GM19397 (cell line): ENCODE measurements at regions not wholly inside any gene's neighbourhood (a gene's known extent, or its start where the extent isn't known, plus 50 kb on each side); places are given as distances from the start of the nearest gene placed in this dataset.

Experiments
- ATAC-seq: cut with Tn5 transposase; IDR thresholded peaks from one replicate; pipeline ENCODE4 v1.9.1; 2021; ENCODE audit warnings: mild to moderate bottlenecking, moderate library complexity; ENCODE audit not compliant: unreplicated experiment

DNA sequence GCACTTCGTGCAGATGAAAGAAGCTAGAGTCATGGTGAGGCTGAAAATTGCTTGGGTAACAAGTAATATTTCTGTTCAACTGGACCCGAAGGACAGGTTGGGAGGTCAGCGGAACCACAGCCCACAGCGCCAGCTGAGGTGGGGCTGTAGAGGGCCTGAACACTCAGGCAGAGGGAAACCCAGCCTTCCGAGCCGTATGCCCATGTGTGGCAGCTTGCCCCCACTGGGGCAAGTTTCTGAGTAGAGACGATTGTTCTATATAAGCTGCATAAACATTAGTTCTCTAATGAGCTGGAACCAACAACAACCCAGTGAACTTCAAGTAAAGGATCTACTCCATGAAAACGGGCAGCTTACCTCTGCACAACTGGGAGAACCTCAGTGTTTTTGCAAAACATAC lies 58.4 kb upstream of the TNS3 start:
- ATAC-seq: no peak

DNA sequence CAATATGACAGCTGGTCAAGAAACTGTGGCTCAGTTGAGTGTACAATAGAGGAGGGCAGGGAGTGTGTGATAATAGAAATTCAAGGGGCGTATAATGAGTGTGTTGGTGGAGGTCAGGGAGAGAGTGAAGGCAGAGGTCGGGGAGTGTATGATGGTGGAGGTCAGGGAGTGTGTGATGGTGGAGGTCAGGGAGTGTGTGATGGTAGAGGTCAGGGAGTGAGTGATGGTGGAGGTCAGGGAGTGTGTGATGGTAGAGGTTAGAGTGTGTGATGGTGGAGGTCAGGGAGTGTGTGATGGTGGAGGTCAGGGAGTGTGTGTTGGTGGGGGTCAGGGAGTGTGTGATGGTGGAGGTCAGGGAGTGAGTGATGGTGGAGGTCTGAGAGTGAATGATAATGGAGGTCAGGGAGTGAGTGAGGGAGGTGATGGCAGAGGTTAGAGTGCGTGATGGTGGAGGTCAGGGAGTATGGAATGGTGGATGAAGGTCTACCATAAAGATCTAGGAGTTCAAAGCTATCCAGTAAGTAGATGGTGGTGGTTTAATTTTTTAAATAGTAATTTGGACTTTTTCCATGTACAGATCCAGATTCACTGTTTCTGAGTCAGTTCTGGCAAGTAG lies 57.7 kb upstream of the TNS3 start:
- ATAC-seq: no peak

DNA sequence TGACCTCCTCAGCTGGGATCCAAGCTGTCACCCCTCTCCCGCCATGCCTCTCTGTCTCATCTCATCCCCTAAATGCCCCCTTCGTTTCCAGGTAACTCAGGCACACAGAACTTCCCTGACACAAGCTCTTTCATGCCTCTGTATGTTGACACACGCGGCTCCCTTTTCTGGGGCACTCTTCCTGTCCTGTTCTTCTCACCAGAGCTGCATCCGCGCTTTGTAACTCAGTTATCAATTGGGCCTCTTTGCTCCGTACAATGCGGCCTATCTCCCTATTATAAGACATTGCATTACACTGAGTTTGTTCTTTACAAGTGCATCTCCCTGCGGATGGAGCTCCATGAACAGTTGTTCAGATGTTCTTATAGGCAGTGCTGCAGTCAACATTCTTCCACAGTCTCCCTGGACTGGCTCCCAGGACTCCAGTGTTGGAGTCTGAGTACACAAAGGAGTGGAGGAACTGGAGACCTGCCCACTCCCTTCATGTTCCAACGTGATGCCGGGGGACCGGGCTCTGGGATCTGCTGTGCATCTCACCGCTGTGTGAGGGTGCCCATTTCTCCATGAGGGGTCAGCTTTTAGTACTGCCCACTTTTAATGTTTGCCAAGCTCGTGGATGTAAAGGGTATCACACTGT lies 56.9 kb upstream of the TNS3 start:
- no peak for ATAC-seq

DNA sequence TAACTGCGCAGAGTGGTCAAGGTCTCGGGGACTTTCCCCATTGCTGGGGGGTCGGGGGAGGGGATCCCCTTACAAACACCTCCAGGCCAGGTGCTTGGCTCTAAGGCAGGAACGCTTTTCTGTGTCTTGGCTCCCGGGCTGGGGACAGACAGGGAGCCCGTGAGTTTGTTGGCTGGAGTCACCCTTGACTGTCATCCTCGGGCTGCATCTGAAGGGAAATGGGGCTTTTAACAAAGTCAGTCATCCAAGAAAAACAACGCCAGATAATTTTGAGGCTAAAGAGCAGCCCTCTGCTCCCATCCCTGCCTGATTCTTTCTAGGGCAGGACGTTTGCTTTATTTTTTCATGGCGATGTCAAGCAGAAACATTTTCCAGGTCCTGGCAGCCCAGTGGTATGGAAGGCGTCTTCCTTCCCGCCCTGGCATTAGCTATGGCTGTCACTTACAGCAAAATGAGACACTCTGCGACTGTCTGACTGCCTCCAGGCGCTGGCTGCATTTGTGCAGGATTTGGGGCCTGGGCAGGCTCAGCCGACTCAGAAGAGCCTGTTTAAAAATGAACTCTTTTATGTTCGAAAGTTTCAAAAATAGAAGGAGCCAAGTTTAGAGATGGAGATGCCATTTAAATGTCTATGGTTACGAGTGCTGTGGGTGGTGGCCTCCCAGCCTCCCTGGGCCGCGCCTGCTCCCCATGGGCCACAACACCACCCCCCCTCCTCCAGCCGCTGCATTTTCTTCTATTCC lies 54.7 kb upstream of the TNS3 start:
- no peak for ATAC-seq

DNA sequence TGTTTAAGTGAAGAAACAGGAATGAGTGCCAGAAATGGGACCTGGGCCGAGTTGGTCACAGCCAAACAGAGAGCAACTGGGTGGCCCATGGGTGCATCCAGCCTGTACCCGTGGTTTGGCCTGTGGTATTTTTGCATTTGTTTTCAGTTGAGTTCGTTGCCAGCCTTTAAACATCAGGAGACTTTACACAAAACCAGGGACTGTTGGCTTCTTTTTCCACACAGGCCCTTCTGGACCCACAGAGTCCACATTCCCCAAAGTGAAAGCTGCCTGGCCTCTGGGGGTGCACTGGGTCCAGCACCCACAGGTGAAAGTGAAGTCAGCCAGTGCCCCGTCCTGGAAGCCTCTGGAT lies 54.1 kb upstream of the TNS3 start:
- no peak for ATAC-seq

DNA sequence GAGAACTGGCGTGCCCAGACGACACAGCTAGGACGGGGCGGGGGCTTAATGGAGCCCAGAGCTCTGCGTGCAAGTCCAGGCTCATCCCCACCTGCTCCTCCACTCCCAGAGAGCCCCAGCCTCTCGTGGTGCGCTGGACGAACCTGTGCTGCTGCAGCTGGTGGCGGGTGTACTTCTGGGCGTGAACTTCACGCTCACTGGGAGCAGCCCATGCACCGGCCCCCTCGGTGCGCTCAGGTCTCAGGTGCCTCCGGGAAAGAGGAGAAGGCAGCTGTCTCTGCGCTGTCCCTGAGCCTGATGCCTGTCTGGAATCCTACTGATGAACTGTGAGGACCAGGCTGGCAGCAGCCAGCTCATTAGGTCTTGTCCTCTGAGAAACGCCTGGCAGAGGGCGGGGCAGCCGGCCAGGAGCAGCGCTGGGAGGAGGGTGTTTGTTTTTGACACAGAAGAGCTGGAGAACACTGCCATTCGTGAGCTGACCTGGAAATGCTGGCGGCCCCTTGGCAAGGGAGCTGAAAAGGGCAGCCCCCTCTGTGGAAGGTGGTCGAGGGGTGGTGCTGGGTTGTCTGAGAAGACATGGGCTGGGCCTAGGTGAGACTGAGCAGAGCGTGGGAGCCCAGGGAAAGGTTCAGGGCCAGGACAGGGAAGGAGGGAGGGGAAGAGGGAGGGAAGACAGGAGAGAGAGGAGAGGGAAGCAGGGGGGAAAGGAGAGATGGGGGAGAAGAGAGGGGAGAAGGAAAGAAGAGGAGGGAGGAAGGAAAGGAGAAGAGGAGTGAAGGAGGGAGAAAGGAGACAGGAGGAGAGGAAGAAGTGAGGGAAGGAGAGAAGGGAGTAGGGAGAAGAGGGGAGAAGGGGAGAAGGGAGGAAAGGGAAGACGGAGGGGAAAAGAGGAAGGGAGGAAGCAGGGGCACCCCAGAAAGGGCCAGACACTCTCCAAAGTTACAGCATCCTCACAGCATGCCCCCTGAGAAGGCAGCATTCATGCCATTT lies 53.5 kb upstream of the TNS3 start:
- no peak for ATAC-seq

DNA sequence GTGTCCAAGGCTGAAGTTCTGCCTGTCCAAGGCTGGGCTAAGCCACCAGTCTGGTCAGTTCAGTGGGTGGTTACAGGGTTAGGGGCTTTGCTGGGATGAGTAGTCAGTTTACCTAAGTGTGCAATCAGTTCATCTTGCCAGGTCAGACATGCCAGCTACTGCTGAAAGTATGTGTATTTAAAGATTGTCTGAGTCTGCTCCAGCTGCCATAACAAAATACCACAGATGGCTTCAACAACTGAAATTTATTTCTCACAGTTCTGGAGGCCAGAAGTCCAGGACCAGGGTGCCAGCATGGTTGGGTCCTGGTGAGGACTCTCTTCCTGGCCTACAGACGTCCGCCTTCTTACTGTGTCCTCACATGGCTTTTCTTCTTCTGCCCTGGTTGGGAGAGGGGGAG lies 52.4 kb upstream of the TNS3 start:
- no peak for ATAC-seq

DNA sequence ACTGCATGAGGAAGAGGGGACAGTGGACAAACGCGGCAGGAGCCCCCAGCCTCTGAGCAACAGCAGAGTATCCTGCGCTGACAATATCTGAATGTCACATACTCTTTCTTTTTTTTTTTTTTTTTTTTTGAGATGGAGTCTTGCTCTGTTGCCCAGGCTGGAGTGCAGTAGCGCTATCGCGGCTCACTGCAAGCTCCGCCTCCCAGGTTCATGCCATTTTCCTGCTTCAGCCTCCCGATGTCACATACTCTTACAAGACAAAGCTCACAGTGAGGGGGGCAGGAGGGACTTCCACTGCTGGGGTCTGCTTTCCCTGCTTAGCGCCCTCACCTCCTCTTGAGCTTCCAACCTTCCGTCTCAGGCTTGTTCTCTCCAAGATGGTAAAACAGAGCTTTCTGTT lies 51.2 kb upstream of the TNS3 start:
- ATAC-seq: no peak
